ENCODE measurements at regions not wholly inside any gene's neighbourhood (a gene's known extent, or its start where the extent isn't known, plus 50 kb on each side); places are given as distances from the start of the nearest gene placed in this dataset.

DNA sequence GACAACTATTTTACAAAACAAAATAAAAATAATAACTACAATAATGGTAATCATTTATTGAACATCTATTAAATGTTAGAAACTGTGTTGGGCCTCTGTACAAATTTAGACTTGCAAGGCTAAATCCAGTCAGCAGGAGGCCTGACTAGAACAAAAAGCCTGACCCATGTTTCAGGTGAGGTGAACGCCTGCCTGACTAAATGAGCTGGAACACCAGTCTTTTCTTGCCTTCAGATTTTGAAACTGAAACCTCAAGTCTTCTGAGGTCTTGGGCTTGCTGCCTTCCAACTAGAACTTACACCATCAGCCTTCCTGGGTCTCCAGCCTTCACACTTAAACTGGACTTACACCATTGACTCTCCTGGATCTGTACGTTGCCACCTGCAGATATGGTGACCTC lies 706.9 kb downstream of the TBL1XR1 start:
- no peak for ATAC-seq
- H3K4me3 ChIP-seq, result no peak overlapping the region
- no peak for DNase-seq
- no peak for TF ChIP-seq POLR2A (IDR thresholded peaks at IDR 0.05)
- no peaks in the 10 kb centered on the region for H3K36me3 ChIP-seq
- no peak overlapping the region for H3K27ac ChIP-seq
- no peaks in the 10 kb centered on the region for H3K27me3 ChIP-seq
- H3K9me3 ChIP-seq, result no peaks in the 10 kb centered on the region
- in situ Hi-C loops (cut with MboI; ENCODE audit: low sequenced_read_pairs in 4 of 4) (no loop called here), intact Hi-C loops (cut with DNase I; ENCODE audit: low total_unique reads) (no loop called here)
- no peaks in the 10 kb centered on the region for H3K4me1 ChIP-seq

DNA sequence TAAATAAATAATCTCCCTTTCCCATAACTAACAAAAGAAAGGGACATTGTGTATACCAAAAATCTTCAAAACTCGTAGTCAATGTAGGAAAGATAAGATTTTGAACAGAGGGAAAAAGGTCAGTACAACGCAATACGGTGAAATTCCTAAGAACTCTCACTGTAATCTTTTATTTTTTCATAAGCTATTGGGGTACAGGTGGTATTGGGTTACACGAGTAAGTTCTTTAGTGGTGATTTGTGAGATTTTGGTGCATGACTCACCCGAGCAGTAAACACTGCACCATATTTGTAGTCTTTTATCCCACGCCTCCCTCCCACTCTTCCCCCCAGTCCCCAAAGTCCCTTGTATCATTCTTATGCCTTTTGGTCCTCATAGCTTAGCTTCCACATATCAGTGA lies 718.0 kb downstream of the TBL1XR1 start:
- Histone ChIP-seq H3K27ac (no peak overlapping the region), H3K4me1 (no peaks in the 10 kb centered on the region), H3K4me3 (no peak overlapping the region), H3K27me3 (no peaks in the 10 kb centered on the region), H3K36me3 (no peaks in the 10 kb centered on the region), H3K9me3 (no peaks in the 10 kb centered on the region)
- intact Hi-C loops (cut with DNase I; ENCODE audit: low total_unique reads), result no loop called here
- in situ Hi-C loops (cut with MboI; ENCODE audit: low sequenced_read_pairs in 4 of 4), result no loop called here
- ATAC-seq (no peak), DNase-seq (no peak)
- TF ChIP-seq, protein P1, sequence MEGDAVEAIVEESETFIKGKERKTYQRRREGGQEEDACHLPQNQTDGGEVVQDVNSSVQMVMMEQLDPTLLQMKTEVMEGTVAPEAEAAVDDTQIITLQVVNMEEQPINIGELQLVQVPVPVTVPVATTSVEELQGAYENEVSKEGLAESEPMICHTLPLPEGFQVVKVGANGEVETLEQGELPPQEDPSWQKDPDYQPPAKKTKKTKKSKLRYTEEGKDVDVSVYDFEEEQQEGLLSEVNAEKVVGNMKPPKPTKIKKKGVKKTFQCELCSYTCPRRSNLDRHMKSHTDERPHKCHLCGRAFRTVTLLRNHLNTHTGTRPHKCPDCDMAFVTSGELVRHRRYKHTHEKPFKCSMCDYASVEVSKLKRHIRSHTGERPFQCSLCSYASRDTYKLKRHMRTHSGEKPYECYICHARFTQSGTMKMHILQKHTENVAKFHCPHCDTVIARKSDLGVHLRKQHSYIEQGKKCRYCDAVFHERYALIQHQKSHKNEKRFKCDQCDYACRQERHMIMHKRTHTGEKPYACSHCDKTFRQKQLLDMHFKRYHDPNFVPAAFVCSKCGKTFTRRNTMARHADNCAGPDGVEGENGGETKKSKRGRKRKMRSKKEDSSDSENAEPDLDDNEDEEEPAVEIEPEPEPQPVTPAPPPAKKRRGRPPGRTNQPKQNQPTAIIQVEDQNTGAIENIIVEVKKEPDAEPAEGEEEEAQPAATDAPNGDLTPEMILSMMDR (IDR thresholded peaks at IDR 0.05 in 4 of 5, conservative IDR thresholded peaks at IDR 0.05 in 1 of 5), result no peak
- no peak for TF ChIP-seq POLR2A (IDR thresholded peaks at IDR 0.05)

DNA sequence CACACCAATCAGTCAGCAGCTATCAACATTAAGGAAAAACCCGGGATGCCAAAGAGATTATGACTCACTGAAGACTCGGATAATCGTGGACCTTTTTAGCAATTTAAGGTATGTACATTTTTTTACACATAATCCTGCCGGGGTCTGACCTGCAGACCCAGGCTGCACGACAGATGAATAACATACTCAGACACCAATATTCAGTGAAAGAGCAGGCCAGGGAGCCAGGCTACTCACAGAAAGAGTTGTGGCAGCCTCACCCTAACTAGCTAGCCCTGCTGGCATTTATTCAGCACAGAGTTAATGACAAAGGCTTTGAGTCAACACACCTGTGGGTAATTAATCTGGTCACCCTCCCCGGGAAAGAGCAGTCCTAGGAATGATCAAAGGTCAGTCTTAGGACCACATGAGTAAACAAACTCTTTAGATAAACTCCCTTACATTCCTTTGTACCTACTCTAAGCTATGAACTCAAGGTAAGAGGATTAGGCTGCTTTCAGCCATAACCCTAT lies 727.5 kb downstream of the TBL1XR1 start:
- DNase-seq (no peak), ATAC-seq (no peak)
- Histone ChIP-seq H3K27ac (no peak overlapping the region), H3K4me3 (no peak overlapping the region), H3K27me3 (no peaks in the 10 kb centered on the region), H3K36me3 (no peaks in the 10 kb centered on the region), H3K4me1 (no peaks in the 10 kb centered on the region), H3K9me3 (no peaks in the 10 kb centered on the region)
- in situ Hi-C loops (cut with MboI; ENCODE audit: low sequenced_read_pairs in 4 of 4) (no loop called here), intact Hi-C loops (cut with DNase I; ENCODE audit: low total_unique reads) (no loop called here)
- no peak for TF ChIP-seq POLR2A (IDR thresholded peaks at IDR 0.05)
- TF ChIP-seq, protein P1 (IDR thresholded peaks at IDR 0.05 in 4 of 5, conservative IDR thresholded peaks at IDR 0.05 in 1 of 5), result no peak

GRCh38 chr3:176463610-176464009 lies 733.7 kb downstream of the TBL1XR1 start:
- in situ Hi-C loops (cut with MboI; ENCODE audit: low sequenced_read_pairs in 4 of 4) (no loop called here), intact Hi-C loops (cut with DNase I; ENCODE audit: low total_unique reads) (no loop called here)
- ATAC-seq (no peak), DNase-seq (no peak)
- Histone ChIP-seq H3K36me3 (no peaks in the 10 kb centered on the region), H3K4me1 (no peaks in the 10 kb centered on the region), H3K27ac (no peak overlapping the region), H3K9me3 (no peaks in the 10 kb centered on the region), H3K27me3 (no peaks in the 10 kb centered on the region), H3K4me3 (no peak overlapping the region)
- no peak for TF ChIP-seq POLR2A (IDR thresholded peaks at IDR 0.05)

- H3K4me3 ChIP-seq, result no peak overlapping the region
Measured at GRCh38 chr3:176447369-176447768, 749.9 kb downstream of the TBL1XR1 start.

More at GRCh38 chr3:176447369-176447768, 749.9 kb downstream of the TBL1XR1 start:
- no peaks in the 10 kb centered on the region for H3K36me3 ChIP-seq
- H3K9me3 ChIP-seq, result no peaks in the 10 kb centered on the region
- H3K27me3 ChIP-seq, result no peaks in the 10 kb centered on the region
- H3K27ac ChIP-seq, result no peak overlapping the region
- ATAC-seq, result no peak
- TF ChIP-seq, protein P1 (IDR thresholded peaks at IDR 0.05 in 4 of 5, conservative IDR thresholded peaks at IDR 0.05 in 1 of 5), result no peak
- no peak for TF ChIP-seq POLR2A (IDR thresholded peaks at IDR 0.05)
- in situ Hi-C loops (cut with MboI; ENCODE audit: low sequenced_read_pairs in 4 of 4) (no loop called here), intact Hi-C loops (cut with DNase I; ENCODE audit: low total_unique reads) (no loop called here)
- DNase-seq, result no peak
- no peaks in the 10 kb centered on the region for H3K4me1 ChIP-seq

Measured in gastrocnemius medialis (tissue), 4 donors.